ENCODE measurements at regions not wholly inside any gene's neighbourhood (a gene's known extent, or its start where the extent isn't known, plus 50 kb on each side); places are given as distances from the start of the nearest gene placed in this dataset.
"Not testable (repeated sequence)": the region's sequence is repeated elsewhere in the genome, so short reads cannot be mapped to it uniquely, and the experiment has no call there.

DNA sequence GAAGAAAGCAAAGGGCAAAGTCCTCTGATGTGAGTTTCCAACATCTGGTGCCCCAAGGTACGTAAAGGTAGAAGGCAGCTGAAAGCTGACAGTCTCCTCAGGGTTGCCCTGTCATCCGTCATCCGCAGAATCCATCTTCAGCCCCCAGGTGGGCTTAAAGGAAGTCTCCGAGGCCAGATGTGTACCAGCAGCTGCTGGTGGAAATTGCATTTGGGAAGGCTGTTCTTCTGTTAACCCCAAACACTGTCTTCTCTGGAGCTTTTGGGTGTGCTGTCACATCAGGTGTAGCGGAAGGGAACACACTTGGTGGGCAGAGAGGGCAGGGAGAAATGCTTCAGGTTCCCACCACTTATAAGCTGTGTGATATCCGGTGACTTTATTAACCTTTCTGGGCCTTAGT, 310.0 kb upstream of the GATB start:
- DNase-seq (ENCODE audit: low read depth in 2 of 2, low spot score in 1 of 2): no peak

DNA sequence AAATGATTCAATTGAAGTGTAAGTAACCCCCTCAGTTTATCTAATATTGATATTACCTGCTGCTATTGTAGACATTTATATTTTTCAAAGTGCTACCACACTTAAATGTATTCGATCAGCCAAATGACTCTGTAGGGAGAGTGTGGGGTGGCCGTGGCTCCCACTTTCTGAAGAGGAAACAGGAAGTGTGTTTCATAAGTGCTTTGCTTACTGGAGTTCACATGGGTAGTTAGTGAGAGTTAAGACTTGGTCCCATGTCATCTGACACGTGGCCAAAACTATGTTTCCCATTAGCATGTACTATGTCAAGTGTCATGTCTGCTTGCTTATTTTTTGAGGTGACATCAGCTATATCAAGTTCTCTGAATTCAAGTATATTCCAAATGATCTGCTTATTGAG, 308.1 kb upstream of the GATB start:
- DNase-seq (ENCODE audit: low read depth in 2 of 2, low spot score in 1 of 2): no peak

DNA sequence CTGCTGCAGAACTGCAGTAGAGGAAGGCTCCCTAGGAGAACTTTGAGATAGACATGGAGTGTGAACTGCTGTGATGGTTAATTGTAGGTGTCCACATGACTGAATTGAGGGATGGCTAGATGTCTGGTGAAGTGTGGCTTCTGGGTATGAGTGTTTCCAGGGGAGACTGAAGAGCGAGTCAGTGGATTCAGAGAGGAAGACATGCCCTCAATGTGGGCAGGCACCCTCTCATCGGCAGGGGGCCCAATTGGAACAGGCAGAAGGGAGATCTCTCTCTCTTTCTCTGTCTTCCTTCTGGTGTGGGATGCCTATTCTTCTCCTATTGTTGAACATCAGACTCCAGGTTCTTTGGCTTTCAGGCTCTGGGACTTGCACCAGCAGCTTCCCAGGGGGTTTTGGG, 304.7 kb upstream of the GATB start:
- no peak for DNase-seq (ENCODE audit: low read depth in 2 of 2, low spot score in 1 of 2)

DNA sequence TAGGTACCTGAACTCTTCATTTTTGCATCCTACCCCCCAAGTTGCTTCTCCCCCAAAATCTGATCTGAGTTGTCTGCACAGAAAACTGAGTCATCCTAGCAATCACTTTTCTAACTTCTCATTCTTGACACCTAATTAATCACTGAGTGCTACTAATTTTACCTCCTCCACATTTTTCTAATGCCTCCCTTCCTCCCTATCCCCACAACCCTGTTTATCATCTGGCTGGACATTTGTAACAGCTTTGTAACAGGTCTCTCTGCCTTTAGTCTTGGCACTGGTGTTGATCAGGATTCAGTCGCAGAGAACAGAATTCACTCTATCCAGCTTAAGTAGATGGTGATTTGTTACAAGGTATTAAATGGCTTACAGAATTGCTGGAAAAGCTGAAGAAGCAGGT, 303.9 kb upstream of the GATB start:
- no peak for DNase-seq (ENCODE audit: low read depth in 2 of 2, low spot score in 1 of 2)

DNA sequence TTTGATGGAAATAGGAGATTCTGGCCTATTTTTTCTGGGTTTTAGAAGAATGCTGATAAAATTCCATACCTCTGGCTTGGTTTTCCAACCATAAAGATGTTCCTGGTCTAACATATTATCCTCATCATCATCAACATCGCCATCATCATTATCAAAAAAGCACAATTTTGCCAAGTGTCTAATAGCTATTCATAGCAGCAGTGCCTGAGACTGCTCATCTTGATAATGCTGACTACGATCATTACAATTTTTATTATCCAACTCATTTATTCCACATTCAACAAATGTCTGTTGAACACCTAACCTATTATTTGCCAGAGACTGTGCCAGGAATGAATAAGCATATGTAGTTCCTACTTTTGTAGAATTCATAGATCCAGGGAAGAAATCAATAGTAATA, 303.5 kb upstream of the GATB start:
- DNase-seq (ENCODE audit: low read depth in 2 of 2, low spot score in 1 of 2): no peak

DNA sequence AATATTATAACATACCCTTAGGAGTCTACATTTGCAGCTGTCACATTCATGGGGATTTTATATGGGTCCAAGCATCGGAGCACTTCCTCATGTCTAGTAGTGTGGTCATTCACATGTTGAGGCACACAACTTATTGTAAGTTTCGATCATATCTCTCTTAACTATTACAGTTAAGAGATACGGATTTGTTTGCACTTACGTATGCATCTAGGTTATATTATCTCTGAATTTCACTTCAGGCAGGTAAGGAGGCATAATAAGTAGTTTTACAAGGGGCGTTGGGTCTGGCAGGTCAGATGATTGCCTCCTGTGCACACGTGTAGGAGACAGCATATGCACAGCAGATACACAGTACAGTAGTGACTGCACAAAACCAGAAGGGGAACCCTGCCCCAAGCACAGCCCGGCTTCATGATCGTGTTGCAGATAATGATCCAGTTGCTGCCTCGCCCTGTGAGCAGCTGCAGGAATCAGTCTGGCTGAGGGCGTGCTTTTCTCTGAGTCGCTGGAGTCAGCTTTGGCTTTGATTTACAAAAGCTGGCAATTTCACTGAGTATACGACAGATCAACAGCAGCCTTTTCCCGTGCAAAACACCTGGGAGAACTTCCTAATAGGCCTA, 302.9 kb upstream of the GATB start:
- peak in 1 of 2 donors; percentile 5 for DNase-seq (ENCODE audit: low read depth in 2 of 2, low spot score in 1 of 2)

DNA sequence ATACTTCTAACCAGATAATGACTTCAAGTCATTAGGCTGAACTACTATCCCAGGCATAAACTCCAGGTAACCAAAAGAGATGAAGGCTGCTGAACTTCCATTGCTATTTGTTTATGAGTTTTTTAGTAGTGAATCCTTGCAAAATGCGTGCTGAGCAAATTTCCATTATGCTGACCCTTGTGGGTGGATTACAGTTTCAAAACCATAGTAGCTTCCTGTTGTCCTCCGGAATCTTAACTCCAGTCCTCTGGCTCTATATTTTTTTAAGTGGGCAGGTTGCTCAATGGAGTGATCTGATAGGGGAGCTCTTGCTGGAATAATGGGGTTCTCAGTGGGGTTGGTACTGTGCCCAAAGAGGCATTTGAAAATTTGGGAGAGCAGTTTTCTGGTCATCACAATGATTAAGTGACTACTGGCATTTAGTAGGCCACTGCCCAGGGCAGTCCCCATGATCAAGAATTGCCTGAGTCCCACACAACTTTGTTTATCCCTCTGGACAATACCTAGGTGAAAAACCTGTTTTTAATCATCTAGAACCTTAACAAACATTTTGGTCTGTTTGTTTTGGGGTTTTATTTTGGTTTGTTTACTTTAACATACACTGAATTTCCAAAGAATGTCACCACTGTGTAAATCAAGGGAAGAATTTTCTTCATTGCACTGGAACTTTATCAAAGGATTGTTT, 302.3 kb upstream of the GATB start:
- no peak for DNase-seq (ENCODE audit: low read depth in 2 of 2, low spot score in 1 of 2)

DNA sequence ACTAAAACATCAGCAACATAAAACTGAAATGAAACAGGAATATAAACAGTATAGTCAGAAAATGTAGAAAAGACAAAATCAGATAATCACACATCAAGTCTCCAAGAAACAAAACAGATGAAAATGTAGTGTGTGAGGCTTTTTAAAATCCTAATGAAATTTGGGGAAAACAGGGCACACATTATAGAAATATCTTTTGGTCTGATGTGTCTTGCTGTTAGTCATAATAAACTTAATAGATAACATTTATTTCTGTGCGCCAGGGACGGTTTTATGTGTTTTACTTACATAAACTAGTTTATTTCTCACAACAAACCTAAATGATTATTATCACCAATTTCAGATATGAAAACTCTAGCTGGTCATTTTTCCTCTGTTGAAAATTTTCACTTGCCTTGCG, 293.9 kb upstream of the GATB start:
- no peak for DNase-seq (ENCODE audit: low read depth in 2 of 2, low spot score in 1 of 2)

DNA sequence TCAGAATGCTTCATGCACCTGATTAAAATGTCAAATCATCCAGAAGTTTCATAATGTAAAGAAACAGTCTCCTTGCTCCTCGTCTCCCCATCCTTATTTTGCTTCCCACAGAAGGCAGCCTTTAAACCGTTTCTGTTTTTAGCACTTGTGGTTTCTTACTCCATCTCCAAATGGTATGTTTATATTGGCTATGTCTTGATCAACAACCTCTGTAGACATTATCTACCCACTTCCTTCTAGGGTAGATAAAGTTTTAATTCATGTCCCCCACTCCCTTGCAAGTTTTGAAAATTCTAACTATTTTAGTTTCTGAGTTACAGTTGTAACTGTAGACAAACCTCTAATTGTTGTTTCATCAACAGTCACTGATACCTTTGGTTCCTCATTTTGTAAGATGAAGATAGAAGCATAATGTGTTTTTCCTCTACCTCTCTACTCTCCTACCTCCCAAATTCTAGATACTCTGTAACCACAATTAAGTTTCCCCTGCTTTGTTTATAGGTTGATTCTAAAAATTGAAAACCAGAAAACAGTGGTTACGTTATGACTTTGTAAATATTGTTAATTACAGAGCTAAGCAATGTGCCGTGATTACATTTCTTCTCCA, 291.7 kb upstream of the GATB start:
- no peak for DNase-seq (ENCODE audit: low read depth in 2 of 2, low spot score in 1 of 2)

DNA sequence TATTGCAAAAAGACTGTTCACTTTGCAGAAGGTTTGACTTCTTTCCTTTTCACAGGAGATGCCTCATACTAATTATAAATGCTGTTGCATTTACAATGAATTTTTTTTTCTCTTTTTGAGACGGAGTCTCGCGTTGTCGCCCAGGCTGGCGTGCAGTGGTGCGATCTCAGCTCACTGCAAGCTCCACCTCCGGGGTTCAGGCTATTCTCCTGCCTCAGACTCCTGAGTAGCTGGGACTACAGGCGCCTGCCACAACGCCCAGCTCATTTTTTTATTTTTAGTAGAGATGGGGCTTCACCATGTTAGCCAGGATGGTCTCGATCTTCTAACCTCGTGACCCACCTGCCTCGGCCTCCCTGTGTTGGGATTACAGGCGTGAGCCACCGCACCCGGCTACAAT, 290.5 kb upstream of the GATB start:
- DNase-seq (ENCODE audit: low read depth in 2 of 2, low spot score in 1 of 2): not testable (repeated sequence)

DNA sequence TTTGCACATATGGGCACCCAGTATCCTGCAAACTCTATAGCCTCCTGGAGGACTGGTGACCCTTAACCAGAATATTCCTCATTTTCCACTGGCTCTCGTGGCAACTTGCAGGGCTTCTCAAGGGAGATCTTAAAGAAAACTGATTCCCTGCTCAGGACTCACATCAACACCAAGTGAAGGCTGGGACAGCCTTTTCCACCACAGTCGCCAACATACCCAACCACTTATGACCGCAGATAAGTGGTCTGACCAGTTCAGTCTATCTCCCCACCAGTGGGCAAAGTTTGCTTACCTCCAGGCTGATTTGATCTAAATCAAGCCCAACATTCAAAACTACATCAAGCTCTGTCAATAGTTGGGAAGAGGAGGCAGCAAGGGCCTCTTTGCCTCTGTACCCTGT, 289.3 kb upstream of the GATB start:
- DNase-seq (ENCODE audit: low read depth in 2 of 2, low spot score in 1 of 2): no peak

DNA sequence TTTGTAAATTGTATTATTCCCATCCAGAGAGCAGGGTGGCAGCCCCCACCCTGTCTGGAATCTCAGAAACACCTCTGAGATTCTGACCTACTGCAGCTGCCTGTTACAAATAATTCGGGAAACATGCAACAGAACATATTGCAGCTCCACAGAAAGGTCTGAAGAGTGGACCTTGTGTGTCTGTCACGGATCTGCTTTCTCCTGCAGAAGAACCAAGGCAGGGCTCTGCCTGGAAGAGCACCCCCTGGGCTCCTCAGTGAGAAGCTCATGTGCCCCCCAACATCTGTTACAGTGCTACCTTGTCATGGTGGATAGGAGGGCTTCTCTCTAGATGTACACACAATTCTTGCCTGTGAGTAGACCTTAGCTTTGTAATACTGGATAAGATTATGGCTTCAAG, 286.6 kb upstream of the GATB start:
- DNase-seq (ENCODE audit: low read depth in 2 of 2, low spot score in 1 of 2): no peak

DNA sequence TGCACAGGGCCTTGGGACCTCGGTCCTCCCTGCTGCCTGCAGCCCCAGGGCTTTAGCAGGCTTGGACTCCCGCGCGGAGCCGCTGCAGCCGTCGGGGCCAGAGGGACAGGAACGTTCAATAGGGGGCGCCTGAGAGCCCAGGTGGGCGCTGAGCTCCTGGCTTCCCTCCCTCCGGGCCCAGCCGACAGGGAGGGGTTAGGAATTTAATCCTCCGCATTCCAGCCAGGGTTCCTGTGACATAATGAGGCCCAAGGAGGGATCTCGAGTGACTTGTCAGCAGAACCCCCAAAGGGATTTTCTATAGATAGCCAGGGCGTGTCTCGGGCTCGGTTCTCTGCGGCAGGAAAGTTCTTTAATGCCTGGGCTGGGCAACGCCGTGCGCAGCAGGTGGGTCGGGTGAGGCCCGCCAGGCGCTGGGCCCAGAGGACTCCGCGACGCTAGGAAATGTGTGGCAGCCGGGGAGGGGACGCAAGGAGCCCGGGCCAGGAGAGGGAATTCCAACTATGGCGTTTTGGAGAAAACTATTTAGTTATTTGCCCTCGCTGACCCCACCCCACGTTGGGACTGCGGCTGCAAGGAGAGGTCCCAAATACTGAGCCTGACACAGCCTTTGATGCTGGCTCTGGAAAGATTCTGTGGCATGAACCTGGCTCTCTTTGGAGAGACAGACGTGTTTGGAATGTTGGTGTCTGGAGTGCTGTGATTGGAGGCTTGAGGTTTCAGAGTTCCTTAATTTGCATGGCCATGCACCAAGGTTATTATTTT, 285.2 kb upstream of the GATB start:
- DNase-seq (ENCODE audit: low read depth in 2 of 2, low spot score in 1 of 2): no peak

DNA sequence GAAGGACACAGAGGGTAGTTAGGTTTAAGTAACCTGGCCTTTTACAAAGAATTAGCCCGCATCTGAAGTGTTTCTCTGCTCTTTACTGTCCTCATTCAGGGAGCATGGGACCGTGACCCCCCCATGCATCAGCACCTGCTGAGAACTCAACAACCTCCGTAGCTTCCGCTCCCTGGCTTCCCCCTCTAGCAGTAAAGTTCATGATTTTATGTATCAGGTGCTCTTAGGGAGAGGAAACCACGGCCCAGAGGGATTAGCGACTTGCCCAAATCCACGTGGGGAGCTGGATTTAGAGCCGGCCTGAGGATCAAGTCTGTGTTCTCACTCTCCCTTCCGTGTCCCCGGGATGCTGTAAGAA, 284.6 kb upstream of the GATB start:
- no peak for DNase-seq (ENCODE audit: low read depth in 2 of 2, low spot score in 1 of 2)

DNA sequence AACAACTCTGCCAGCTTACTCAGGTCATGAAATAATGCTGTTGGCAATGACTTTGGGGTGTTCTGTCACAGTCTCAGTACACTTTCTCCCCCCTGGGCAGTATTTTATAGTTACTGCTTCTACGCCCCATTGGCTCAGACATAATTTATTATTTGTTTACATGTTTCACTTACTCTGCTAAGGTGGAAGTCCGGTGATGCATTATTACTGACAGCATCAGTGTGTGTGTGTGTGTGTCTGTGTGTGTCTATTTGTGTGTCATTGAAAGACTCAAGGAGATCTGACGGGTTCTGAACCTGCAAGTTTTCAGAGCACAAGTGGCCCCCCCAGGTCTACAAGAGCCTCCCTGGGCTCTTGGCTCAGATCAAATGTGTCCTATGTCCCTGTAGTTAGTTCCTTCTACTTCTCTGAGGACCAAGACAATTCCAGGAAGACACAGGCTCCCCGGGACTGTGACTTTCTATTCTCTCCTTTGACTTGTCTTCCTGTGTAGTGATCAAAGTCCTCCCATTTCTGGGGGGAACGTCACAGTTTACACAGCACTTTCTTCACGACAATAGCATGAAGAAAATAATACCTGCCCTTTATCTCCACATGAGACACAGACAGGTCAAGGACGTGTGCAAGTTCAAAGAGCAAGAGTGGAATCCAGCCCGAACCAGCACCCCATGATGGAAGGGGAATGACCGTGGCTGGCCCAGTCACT, 283.7 kb upstream of the GATB start:
- no peak for DNase-seq (ENCODE audit: low read depth in 2 of 2, low spot score in 1 of 2)

DNA sequence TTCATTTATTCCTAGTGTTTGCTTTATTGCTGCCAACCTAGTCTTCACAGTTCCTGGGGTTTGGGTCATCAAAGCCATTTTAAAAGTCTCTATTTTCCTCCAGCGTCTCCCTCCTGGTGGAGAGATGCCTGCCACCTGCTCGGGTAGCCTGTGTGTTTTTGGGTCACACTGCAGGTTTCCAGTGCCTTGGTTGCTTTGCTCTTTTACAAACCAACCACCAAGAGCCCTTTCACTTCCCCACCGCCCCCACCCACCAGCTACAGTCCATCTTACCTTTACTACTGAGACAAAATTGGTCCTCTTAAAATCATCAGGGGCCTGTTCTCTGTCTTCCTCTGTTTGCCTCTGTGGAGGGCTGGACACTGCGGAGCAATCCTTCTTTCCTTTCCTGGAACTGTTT, 280.5 kb upstream of the GATB start:
- no peak for DNase-seq (ENCODE audit: low read depth in 2 of 2, low spot score in 1 of 2)

DNA sequence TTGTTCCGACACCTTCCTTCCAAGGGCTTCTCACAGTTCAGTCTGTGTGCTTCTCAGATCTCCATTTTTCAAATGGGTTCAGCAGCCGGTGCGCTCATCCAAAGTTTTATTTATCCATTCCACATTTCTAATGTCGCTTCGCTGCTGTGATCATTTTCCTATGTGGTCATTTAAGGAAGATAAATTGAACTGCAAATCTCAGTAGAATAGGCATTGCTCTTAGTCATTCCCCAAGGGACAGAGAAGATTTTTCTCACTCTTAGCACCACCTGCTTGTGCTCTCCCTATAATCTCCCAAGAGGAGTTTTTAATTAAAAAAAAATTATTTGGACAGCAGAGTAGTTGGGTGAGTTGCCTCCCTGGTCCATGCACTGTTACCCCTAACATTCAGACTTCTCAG, 278.9 kb upstream of the GATB start:
- no peak for DNase-seq (ENCODE audit: low read depth in 2 of 2, low spot score in 1 of 2)

DNA sequence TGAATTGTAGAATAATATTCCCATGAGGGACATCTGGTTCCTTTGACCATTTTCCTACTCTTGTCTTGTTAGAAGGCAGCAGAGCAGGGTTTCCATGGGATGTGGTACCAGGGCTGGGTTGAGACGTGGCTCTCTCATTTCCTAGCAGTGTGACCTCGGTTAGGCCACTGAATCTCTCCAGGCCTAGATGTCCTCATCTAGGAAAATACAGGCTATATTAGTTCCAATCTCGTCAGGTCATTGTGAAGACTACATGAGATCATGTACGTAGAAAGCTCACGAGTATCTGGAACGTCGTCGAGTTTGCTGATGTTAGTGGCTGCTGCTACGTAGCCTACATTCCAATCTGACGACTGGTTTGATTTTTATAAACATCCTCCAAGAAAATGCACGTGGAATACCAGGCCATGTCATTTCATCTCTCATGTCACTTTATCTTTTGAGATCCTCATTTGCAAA, 278.2 kb upstream of the GATB start:
- DNase-seq (ENCODE audit: low read depth in 2 of 2, low spot score in 1 of 2): no peak

DNA sequence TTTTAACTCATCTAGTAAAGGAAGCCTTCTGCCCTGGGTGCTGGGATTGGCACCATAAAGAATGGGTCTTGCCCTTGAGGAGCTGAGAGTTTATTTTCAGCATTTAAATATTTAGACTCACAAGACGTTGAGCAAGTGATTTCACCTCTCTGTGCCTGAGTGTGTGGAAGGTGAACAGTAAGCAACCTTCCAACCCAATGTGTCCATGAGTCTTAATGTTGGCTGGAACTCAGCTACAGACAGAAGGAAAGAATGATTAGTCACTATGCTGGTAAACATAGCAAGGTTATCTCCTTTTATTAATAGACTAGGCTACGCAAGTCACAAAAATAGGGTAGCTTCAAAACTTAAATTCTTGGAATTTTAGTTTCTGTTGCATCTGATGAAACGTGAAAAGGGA, 277.4 kb upstream of the GATB start:
- DNase-seq (ENCODE audit: low read depth in 2 of 2, low spot score in 1 of 2): no peak

DNA sequence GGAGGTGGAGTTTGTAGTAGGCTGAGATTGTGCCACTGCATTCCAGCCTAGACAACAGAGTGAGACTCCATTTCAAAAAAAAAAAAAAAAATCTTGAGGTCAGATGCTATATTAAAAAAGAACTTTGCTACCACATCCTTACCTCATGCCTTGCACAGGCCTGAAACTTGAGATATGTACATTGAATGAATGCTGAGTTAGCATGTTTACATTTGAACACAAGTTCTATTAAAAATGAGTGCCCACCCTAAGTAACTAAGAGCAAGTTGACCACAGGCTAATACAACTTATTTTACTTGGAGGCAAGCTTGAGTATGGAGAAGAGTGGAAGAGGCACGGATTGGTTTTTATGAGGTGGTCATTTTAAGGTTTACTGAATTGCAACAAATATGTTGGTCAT, 276.6 kb upstream of the GATB start:
- no peak for DNase-seq (ENCODE audit: low read depth in 2 of 2, low spot score in 1 of 2)

DNA sequence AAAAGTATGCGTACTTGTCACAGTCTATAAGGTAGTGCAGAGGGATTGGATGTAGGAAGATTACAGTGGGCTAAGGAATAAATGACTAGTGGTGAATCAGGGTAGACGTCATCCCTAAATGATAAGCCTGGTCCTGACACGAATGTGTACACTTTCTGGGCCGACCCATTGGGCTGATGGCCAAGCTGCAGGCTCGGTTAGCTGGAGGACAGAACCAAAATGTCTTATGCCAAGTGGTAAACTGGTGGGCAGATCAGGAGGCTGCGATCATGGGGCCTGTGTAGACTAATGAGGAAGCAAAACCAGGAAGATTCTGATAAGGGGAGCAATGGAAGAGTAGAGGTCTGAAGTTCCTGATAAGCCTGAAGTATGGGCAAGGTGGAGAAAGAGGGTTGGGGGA, 272.8 kb upstream of the GATB start:
- DNase-seq (ENCODE audit: low read depth in 2 of 2, low spot score in 1 of 2): no peak

DNA sequence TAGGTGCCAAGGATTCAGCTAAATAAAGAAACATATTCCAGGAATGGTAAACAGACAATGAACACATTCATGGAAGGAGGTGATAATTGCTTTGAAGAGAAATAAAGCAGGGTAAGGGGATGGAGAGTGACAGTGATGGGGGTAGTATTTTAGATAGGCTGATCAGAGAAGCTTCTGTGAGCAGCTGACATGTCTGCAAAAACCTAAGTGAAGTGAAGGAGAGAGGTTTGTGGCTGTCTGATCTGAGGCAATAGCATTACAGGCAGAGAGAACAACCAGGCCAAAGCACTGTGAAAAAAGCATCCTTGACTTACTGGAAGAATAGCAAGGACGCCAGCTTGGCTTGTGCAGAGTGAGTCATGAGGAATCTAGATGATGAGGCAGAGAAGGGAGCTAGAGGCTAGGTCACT, 271.9 kb upstream of the GATB start:
- DNase-seq (ENCODE audit: low read depth in 2 of 2, low spot score in 1 of 2): no peak
